Left cardiac atrium (tissue), 4 donors: ENCODE measurements at regions not wholly inside any gene's neighbourhood (a gene's known extent, or its start where the extent isn't known, plus 50 kb on each side); places are given as distances from the start of the nearest gene placed in this dataset.

Experiments used
- ATAC-seq, 2 donors: fragments of 200-7000 bp; cut with Tn5 transposase; one replicate each; pipeline ENCODE4 v1.9.1; 2020; ENCODE audit warnings: mild to moderate bottlenecking in 2 of 2, moderate library complexity in 2 of 2
- DNase-seq: peaks from one replicate; pipeline ENCODE4 v3.0.0-alpha.2; 2020
- intact Hi-C, 2 donors: fragments of 100-400 bp; cut with DNase I; formaldehyde crosslinking; loops; one replicate each; pipeline versions ENCODE4 v1.14.1 to v1.15.1; 2022 to 2023
- donor health status: DM: no; HTN: yes; CAD: no.
- donor health status: DM: no; HTN: yes; CAD: no; lungs with severe emphysema.
- donor health status: DM: yes; HTN: yes; CAD: no.
- donor health status: Dilated cardiomyopathy.

DNA sequence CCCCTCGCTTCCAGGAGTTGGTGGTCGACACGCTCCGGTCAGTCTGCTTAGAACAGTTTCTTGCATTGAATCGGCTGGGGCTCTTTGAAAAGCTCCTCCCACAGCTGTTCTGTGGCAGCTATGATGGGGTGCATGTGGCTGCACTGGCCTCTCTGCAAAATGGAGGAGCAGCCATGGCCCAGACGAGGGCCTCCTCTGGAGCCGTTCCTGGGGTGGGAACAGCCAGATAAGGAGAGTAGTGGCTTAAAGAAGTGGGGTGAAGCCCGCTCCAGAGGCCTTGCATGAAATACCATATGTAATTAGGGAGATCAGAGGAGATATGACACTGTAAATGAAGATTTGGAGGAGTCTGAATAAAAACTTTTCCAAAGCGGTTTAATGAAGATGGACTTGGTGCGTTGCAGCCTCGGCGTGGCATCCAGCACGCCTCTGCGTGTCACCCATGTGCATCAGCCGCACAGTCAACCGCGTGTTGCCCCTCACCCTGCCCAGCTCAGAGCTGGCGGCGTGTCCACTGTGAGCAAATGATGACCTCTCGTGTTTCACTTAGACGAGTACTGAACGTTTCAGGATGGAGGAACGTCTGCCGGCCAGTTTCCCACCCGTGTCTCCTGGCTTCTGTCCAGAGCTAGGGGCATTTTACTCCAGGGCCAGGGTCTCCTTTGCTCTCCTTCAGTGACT lies 199.2 kb downstream of the TEX29 start:
- ATAC-seq (no peak), DNase-seq (no peak)
- intact Hi-C loops: no loop called here

DNA sequence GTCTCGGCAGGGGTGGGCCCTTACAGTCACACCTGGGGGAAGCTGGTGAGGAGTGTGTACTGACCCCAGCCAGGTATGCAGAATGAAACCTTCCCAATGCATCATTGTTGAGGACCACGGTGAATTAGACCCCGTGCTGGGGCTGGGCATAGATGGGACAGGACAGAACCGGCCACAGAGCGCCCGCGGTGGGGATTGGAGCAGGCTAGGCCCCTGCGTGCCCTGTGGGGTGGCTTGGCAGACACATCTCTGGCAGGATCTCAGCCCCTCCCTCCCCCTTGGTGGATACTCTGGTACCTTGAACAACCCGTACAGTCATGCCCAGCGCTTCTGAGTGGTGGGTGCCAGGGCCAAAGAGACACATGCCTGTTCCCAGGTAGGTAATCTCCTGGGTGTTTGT lies 200.6 kb downstream of the TEX29 start:
- ATAC-seq (no peak), DNase-seq (no peak)
- intact Hi-C loops: no loop called here

DNA sequence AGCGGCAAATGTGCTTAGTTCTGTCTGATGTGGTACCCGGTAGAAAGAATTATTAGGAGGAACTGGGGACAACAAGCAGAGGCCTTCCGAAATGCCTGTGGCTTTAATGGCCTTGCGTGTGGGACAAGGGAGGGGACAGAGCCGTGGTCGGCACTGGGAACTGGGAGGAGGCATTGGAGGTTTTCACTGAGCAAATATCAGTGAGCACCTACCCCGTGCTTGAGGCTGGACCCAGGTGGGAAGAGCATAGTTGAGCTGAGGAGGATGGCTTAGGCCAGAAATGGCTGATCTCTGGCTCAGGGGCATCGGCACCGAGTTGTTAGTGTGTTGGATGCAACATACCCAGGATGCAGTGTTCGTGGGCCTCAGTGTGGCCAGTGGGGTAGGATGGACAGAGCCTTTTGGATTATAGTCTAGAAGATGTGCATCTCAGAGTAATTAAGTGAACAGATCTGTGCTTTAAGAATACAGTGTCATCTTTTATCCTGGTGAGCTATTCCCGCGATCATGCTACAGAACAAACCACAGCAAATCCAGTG lies 201.3 kb downstream of the TEX29 start:
- intact Hi-C loops: no loop called here
- DNase-seq: no peak
- no peak for ATAC-seq

DNA sequence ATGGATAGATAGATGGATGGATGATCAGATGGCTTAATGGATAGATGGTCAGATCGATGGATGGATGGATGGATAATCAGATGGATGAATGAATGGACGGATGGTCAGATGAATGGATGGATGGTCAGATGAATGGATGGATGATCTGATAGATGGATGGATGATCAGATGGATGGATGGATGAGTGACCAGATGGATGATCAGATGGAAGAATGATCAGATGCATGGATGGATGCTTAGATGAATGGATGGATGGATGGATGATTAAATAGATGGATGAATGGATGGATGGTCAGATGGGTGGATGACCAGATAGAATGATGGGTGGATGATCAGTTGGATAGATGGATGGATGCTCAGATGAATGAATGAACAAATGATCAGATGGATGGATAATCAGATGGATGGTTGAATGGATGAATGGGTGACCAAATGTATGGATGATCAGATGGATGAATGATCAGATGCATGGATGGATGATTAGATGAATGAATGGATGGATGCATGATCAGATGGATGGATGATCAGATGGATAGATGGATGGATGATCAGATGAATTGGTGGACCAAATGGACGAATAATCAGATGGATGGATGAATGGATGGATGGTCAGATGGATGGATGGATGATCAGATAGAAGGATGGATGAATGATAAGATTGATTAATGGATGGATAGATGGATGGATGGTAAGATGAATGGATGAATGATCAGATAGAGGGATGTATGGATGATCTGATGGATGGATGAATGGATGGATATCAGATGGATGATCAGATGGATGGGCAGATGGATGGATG lies 205.1 kb downstream of the TEX29 start:
- no peak for ATAC-seq
- intact Hi-C loops: no loop called here
- DNase-seq: no peak

DNA sequence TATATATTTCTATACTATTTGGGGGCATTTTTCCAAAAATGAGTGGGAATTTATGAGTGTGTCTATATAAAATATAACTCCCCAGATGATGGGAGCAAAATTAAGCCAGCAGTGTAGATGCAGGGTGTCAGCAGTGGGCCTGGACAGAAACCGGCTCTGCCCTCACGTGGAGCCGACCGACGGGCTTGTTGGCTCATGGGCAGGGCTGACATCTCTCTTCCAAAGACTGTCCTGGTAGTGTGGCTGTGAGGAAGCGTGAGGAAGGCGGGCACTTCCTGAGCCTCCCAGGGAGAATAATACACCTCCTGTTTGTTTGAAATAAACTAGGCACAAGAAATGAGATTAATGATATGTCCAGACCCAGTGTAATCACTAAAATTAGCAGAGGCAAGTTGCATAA lies 206.5 kb downstream of the TEX29 start:
- no peak for ATAC-seq
- no peak for DNase-seq
- intact Hi-C loops: no loop called here

DNA sequence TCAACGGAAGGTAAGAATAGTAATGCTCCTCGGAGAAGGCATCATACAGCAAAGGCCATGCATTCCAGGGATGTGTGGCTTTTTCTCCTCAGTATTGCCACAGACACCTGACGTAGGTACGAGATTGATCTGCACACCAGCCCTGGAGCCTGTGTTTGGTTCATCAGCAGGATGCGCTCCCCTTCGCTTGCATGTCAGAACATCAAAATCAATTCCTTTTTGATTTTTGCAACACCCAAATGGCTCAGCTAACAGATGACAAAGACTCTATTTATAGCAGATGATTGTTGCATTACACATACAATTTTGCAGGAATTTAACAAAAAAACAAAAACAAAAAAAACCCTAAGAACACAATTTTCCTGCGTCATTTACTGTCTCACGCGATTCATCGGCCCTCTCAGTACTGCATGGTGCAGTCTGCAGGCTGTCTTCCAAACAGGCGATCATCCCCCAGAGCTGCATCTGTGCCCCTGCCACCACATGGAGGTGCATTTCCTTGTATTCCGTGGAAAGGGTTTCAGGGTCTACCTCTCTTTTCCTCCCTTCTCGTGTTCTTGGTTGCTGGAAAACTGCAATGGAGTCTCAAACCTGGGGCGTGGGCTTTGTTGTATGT lies 207.3 kb downstream of the TEX29 start:
- intact Hi-C loops: no loop called here
- DNase-seq: no peak

DNA sequence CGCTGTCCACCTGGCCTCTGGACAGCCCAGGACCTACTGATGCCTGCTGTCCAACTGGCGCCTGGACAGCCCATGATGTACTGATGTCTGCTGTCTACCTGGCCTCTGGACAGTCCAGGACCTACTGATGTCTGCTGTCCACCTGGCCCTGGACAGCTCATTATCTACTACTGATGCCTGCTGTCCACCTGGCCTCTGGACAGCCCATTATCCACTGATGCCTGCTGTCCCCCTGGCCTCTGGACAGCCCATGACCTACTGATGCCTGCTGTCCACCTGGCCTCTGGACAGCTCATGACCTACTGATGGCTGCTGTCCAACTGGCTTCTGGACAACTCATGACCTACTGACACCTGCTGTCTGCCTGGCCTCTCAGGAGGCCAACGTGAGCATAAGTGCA lies 208.1 kb downstream of the TEX29 start:
- ATAC-seq: no peak
- DNase-seq: no peak
- intact Hi-C loops: no loop called here

More for the DNA sequence above, 207.3 kb downstream of the TEX29 start:
- no peak for ATAC-seq

DNA sequence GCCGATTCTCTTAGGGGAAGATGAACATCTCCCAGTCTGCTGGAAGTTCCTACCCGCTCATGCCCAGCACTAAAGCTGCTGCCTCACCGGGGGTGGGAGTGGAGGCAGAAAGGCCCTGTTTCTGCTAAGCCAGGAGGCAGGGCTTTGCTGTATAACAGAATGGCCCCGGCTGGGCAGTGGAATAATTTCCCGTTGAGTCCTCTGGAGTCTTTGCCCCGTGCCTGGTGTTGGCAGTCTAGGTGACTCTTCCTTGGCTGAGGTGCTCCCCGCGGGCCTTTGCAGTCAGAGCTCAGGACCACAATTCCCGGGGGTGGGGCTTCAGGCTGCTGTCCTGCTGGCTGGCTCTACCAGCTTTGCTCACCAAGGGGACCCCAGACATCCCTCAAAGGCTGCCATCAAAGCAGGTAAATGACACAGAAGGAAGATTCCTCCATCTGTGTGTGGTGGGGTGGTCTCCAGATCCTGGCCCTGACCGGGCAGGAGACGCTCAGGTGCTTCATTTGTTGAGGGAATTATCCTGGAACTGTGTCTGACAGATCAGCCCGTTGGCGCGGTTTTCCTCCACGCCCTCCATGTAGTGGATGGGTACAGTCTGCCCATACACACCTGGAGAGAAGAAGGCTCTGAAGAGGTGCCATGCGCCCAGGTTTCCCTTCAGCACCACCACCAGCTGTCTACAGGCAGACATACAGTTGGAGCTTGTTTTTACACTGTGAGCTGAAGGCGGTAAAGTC lies 209.9 kb downstream of the TEX29 start:
- no peak for DNase-seq
- no peak for ATAC-seq
- intact Hi-C loops: loop anchor here in 1 of 2 donors (5.0 kb wide), 1 partner anchor 912 kb away; no protein-coding TSS in a partner anchor

DNA sequence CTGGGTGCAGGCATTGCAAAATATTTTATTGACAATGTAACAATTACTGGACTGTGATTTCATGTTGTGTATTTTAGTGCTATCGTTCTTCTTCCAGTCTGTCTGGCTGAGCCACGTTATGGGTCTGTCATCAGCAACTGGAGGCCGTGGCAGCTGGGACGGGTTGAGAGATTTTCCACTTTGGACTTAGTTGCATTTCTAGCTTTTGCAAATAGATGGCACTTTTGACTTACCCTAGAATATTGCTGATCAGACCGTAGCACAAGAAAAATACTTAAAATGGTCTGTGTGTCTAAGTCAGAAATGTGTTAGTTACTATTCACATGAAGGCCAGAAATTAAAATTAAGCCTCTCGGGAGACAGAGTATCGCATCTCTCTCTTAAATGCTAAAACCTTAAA lies 211.1 kb downstream of the TEX29 start:
- ATAC-seq (peak; percentile 33 to 53), DNase-seq (no peak)
- intact Hi-C loops: loop anchor here in 1 of 2 donors (5.0 kb wide), 1 partner anchor 911 kb away; no protein-coding TSS in a partner anchor

DNA sequence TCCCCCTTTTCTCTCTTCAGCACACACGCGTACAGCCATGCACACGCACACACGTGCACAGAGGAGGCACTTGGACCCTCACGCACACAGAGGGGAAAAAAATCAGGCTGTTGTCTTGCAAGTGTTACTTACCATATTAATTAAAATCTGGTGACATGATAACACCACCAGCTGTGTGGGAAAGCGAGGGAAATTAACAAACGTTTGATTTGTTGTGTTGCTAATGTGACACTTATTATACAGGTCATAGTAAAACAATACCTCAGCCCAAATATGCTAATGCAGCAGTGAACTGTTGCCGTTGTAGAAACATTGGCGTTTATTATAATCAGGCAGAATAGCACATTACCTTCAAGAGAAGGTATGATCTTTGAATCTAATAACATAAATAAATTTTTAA lies 211.7 kb downstream of the TEX29 start:
- ATAC-seq: no peak
- intact Hi-C loops: loop anchor here in 1 of 2 donors (5.0 kb wide), 1 partner anchor 910 kb away; no protein-coding TSS in a partner anchor
- no peak for DNase-seq

DNA sequence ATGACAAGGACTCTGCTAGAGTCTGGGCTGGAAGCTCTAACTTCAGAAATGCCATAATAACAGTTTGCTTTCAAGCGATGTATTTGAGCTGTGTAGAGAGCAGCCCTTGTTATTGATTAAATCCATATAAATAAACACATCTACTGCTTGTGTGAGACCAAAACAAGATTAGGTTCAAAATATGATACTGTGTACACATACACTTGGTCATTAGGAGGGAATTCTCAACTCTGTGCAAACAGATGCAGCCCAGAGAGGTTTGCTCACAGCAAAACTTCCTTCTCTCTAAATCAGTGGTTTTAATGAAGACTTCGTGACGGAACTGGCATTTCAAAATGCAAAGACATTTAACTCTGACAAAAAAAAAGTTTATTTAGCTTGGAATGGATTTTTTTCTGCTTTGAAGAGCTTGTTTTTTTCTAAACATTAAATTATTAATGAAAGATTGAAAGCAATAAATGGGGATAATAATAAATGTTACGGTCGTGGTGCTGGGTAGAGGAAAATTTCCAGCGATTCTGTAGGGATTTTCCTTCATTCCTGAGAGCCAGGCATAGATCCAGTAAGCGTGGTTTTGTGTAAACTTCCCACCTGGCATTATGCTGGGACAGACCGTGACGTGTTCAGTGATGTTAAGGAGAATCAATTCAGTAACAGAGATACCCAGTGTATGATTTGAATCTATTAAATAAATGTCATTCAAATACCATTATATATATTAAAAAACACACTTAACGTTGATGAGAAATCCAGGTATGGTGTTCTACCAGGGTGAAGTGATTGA lies 213.7 kb downstream of the TEX29 start:
- intact Hi-C loops: loop anchor here in 1 of 2 donors (5.0 kb wide), 1 partner anchor 908 kb away; no protein-coding TSS in a partner anchor
- DNase-seq (no peak), ATAC-seq (no peak)

DNA sequence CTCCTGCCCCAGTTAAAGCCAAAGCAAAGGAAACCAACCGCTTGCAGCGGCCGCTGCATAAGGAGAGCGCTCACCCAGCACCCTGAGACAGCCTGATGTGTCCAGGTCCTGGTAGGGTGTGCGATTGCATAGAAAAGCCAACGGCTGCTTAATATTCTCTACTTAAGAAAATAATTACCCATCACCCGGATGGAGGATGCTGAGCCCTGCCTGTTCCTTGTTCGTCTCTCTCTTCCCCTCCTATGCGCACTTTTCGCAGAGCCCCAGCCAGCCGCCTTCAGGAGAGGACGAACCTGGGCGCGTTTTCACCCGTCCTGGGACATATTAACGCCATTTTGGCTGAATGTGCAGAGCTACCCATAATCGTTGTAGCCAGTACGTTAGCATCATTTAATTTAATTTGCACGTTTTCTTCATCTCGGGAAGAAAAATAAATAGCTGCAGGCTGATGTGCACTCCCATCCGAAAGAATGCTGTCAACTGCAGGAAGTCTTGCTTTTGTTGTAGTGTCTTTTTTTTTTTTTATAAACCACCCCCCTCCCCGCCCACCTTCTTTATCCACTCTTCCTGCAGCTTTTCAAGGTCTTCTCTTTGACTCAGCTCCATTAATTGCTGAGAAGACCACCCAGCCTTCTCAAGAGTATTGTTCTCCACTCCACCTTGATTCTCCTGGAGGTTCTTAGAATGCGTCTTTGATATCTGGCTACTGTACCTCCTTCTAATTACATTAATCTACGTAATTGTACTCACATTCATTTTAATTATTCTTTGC lies 214.5 kb downstream of the TEX29 start:
- intact Hi-C loops: loop anchor here in 1 of 2 donors (5.0 kb wide), 1 partner anchor 907 kb away; no protein-coding TSS in a partner anchor
- no peak for ATAC-seq
- DNase-seq: no peak

DNA sequence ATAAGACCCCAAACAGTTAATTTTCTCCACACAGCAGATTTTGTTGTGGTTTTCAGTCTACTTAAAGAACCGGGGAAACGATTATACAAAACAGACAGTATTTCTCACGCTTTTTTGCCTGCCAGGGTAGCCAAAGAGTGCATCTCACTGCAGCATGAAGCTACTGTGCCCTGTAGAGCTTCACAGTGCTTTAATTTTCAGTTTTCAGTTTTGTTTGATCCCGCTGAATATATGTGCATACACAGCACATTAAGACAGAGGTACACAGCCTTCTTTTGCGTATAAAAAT lies 215.0 kb downstream of the TEX29 start:
- intact Hi-C loops: no loop called here
- ATAC-seq: no peak

DNA sequence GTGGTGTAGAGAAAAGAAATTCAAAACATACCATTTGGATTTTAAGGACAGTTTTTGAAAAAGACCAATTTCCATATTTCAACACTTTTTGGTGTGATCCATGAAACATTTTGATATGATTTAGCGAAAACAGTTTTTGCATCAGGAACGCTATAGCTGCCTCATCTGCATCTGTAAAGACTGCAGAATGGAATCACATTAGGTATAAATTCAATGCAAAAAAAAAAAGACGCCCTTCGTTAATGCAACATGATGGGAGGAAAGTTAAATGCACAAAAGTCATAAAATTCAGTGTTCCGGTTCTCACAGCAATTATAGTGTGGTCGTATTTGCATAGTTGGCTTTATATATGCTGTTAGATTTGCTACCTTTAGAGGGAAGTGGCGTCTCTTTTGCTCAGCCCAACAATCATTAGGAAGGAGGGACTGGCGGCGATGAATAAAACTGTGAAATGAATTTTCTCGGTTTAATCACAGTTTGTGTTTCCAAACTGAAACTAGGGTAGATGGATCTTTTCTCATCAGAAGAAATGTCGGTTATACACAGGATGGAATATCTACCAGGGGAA lies 215.7 kb downstream of the TEX29 start:
- intact Hi-C loops: no loop called here
- no peak for DNase-seq
- no peak for ATAC-seq

More for the DNA sequence above, 215.0 kb downstream of the TEX29 start:
- no peak for DNase-seq

DNA sequence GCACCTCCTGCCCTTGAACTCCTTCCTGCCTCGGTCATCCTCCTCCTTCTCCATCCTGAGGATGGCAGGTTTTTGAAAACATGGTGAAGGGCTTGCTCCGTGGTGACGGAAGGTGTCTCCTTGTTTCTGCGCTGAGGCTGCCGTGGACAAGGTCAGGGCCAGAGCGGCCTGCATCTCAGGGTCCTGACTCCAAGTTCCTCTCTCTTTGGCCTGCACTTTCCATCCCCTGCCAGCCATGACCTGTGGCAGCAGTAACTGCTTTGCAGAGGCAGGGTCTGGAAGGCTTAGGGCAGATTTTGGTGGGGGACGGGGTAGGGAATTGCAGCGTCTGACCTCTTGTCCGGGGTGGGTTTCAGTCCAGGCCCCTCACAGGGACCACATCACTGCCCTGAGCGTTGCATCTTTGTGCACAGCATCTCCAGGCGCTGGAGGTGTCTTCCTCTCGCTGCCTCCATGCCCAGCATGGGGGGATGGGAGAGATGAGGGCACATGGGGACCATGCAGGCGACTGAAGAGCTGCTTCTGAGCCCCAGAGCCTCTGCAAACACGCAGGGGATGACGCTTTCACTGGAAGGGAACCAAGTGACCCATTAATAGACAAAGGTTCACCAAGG lies 216.8 kb downstream of the TEX29 start:
- DNase-seq (no peak), ATAC-seq (no peak)
- intact Hi-C loops: no loop called here

DNA sequence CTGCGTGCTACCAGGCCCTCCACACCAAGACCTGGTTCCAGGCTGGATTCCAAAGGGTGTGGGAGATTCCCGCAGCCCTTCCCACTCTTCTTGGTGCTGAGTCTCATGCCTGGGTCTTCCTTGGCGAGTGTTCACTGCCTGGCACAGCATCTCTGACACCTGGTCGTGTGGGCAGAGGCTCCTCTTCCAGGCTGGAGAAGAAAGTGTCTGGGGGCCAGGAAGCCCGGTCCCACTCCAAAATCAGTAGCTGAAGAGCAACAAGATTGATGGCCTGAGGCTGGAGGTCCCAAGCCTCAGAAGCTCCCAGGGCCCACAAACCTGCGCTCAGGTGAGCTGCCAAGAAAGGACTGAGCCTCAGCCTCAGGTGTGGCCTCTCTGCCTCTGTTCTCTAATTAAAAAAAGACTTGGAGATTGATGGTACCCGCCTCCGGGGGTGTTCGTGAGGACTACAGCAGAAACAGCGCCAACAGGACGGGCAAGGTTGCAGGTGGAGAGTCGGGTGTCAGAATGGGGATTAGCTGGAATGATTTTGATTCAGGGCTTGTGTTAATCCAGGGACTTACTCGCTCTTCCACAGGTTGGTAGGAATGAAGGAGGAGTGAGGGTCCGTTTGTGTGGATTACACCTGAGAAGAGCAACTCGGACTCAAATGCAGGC lies 217.5 kb downstream of the TEX29 start:
- DNase-seq (no peak), ATAC-seq (no peak)
- intact Hi-C loops: no loop called here

DNA sequence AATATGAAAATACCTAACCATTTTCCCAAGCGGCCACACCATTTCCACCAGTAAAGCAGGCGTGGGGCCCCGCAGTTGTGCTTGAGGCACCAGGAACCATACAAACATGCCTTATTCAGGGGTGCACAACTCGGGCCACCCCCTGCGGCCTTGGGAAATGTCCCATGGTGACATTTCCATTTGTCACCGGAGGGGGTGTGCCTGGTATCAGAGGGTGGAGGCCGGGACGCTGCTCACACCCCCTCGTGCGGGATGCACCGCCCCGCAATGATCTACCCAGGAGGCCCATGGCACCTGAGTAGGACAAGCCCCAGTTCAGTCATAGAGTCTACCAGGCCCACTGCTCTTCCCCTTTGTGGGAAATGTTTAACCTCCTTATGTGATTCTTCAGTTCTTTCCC lies 218.8 kb downstream of the TEX29 start:
- no peak for DNase-seq
- ATAC-seq: no peak
- intact Hi-C loops: no loop called here
